HL-60 (cell line): ENCODE measurements at regions not wholly inside any gene's neighbourhood (a gene's known extent, or its start where the extent isn't known, plus 50 kb on each side); places are given as distances from the start of the nearest gene placed in this dataset.

Experiments used
- DNase-seq, 2 experiments: peaks; one replicate each; pipeline ENCODE4 v3.0.0-alpha.2; 2010 to 2020; ENCODE audit warnings: low read depth in 1 of 2, low spot score in 1 of 2
- H3K27ac ChIP-seq: fragments of 250-450 bp; sonication (Bioruptor Pico); replicated peaks from 2 replicates; pipeline ENCODE4 v1.5.1; 2020; ENCODE audit warnings: mild to moderate bottlenecking, moderate library complexity
- H3K27me3 ChIP-seq: fragments of 250-450 bp; sonication (Bioruptor Pico); 2 replicates; pipeline ENCODE4 v1.5.1; 2021; ENCODE audit warnings: mild to moderate bottlenecking, moderate library complexity; ENCODE audit not compliant: insufficient read depth, poor library complexity, severe bottlenecking
- H3K4me3 ChIP-seq: replicated peaks from 2 replicates; pipeline ENCODE4 v1.5.1; 2011; ENCODE audit warnings: mild to moderate bottlenecking, control low read depth, low read length; ENCODE audit not compliant: insufficient read depth
- CTCF ChIP-seq: IDR thresholded peaks from one replicate; pipeline ENCODE4 v1.5.1; 2011; ENCODE audit warnings: low read length, control low read depth, inconsistent platforms; ENCODE audit not compliant: insufficient read depth
- GABPA ChIP-seq: IDR thresholded peaks from 2 replicates; pipeline ENCODE4 v1.6.1; 2012; ENCODE audit warnings: low read depth
- POLR2AphosphoS5 ChIP-seq: IDR thresholded peaks from 2 replicates; pipeline ENCODE4 v1.6.1; 2012; ENCODE audit warnings: low read depth
- REST ChIP-seq: IDR thresholded peaks from 2 replicates; pipeline ENCODE4 v1.6.1; 2012; ENCODE audit warnings: low read depth; ENCODE audit not compliant: insufficient replicate concordance
- SPI1 ChIP-seq: IDR thresholded peaks from 2 replicates; pipeline ENCODE4 v1.6.1; 2012; ENCODE audit warnings: low read depth, mild to moderate bottlenecking, borderline replicate concordance

GRCh38 chr10:124180947-124181549 lies 87.7 kb upstream of the CHST15 start:
- no peaks in the 10 kb centered on the region for H3K27me3 ChIP-seq
- H3K4me3 ChIP-seq: no peak overlapping the region
- no peak for TF ChIP-seq GABPA
- no peak for TF ChIP-seq CTCF
- TF ChIP-seq REST: no peak
- TF ChIP-seq SPI1: no peak
- TF ChIP-seq POLR2AphosphoS5: no peak
- H3K27ac ChIP-seq: no peak overlapping the region
- no peak for DNase-seq

- no peak for DNase-seq
- H3K4me3 ChIP-seq: no peak overlapping the region
- no peaks in the 10 kb centered on the region for H3K27me3 ChIP-seq
- TF ChIP-seq CTCF (no peak), SPI1 (no peak), POLR2AphosphoS5 (no peak), GABPA (no peak), REST (no peak)
- H3K27ac ChIP-seq: no peak overlapping the region
These were observed 86.8 kb upstream of the CHST15 start for GRCh38 chr10:124180044-124180745.

- no peak for TF ChIP-seq GABPA
- no peak for TF ChIP-seq SPI1
- TF ChIP-seq CTCF: no peak
- no peak for TF ChIP-seq POLR2AphosphoS5
- no peak for TF ChIP-seq REST
- no peak for DNase-seq
- H3K27ac ChIP-seq: no peak overlapping the region
- no peaks in the 10 kb centered on the region for H3K27me3 ChIP-seq
- no peak overlapping the region for H3K4me3 ChIP-seq
These were observed 86.1 kb upstream of the CHST15 start for GRCh38 chr10:124179308-124180043.
